B cell (primary cell): ENCODE measurements at regions not wholly inside any gene's neighbourhood (a gene's known extent, or its start where the extent isn't known, plus 50 kb on each side); places are given as distances from the start of the nearest gene placed in this dataset.

Source experiments
- EZH2 ChIP-seq: IDR thresholded peaks from 2 replicates; pipeline ENCODE4 v1.6.1; 2012; ENCODE audit warnings: borderline replicate concordance, low read depth, mild to moderate bottlenecking, moderate library complexity, low read length; ENCODE audit not compliant: insufficient read depth, poor library complexity, severe bottlenecking
- TF ChIP-seq, protein P1 (sequence below): fragments of 200-600 bp; IDR thresholded peaks from one replicate; pipeline ENCODE4 v1.8.0; 2022; ENCODE audit warnings: antibody characterized with exemption, mild to moderate bottlenecking

DNA sequence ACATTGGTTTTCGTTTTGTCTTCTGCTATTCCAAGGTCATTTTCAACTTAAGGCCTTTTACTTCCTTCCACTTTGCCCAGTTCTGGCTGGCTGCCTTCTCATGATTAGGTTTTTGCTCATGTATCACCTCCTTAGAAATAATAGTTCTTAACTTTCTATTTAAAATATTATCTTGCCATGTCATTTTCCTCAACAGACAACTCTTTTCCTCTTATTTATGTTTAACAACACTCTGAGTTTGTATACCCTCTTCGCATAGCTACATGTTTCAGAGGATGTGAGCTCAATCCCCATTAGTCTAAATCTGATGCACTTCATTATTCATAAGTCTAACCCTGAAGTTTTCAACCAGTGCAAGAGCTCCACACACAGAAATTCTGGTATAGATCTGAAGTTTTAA lies 299.1 kb downstream of the BCHE start:
- TF ChIP-seq, protein P1, sequence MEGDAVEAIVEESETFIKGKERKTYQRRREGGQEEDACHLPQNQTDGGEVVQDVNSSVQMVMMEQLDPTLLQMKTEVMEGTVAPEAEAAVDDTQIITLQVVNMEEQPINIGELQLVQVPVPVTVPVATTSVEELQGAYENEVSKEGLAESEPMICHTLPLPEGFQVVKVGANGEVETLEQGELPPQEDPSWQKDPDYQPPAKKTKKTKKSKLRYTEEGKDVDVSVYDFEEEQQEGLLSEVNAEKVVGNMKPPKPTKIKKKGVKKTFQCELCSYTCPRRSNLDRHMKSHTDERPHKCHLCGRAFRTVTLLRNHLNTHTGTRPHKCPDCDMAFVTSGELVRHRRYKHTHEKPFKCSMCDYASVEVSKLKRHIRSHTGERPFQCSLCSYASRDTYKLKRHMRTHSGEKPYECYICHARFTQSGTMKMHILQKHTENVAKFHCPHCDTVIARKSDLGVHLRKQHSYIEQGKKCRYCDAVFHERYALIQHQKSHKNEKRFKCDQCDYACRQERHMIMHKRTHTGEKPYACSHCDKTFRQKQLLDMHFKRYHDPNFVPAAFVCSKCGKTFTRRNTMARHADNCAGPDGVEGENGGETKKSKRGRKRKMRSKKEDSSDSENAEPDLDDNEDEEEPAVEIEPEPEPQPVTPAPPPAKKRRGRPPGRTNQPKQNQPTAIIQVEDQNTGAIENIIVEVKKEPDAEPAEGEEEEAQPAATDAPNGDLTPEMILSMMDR, result no peak
- no peak for TF ChIP-seq EZH2
